NT2/D1 (cell line): ENCODE measurements at regions not wholly inside any gene's neighbourhood (a gene's known extent, or its start where the extent isn't known, plus 50 kb on each side); places are given as distances from the start of the nearest gene placed in this dataset.

Experiments used
- DNase-seq: peaks from one replicate; pipeline ENCODE4 v3.0.0-alpha.2; 2011; ENCODE audit warnings: low read depth, low spot score
- H3K27me3 ChIP-seq: 2 replicates; pipeline ENCODE4 v1.6.0; 2011; ENCODE audit warnings: mild to moderate bottlenecking; ENCODE audit not compliant: insufficient read length, insufficient read depth
- H3K36me3 ChIP-seq: 2 replicates; pipeline ENCODE4 v1.6.1; 2011; ENCODE audit warnings: mild to moderate bottlenecking, low read length, mixed read lengths; ENCODE audit not compliant: insufficient read depth, insufficient read length
- H3K4me1 ChIP-seq: 2 replicates; pipeline ENCODE4 v1.5.1; 2011; ENCODE audit not compliant: insufficient read depth, insufficient read length
- H3K4me3 ChIP-seq: 2 replicates; pipeline ENCODE4 v1.5.1; 2011; ENCODE audit warnings: low read depth; ENCODE audit not compliant: insufficient read length
- H3K9ac ChIP-seq: 2 replicates; pipeline ENCODE4 v1.6.0; 2011; ENCODE audit warnings: low read depth; ENCODE audit not compliant: insufficient read length
- H3K9me3 ChIP-seq: 2 replicates; pipeline ENCODE4 v1.5.1; 2011; ENCODE audit warnings: mild to moderate bottlenecking, low read length; ENCODE audit not compliant: insufficient read depth
- SUZ12 ChIP-seq: IDR thresholded peaks from 2 replicates; pipeline ENCODE4 v1.6.1; 2011; ENCODE audit not compliant: insufficient read length, insufficient read depth; ENCODE audit errors: extremely low read depth
- YY1 ChIP-seq: IDR thresholded peaks from 2 replicates; pipeline ENCODE4 v1.6.1; 2011; ENCODE audit not compliant: insufficient read length, insufficient read depth
- ZNF274 ChIP-seq: IDR thresholded peaks from 2 replicates; pipeline ENCODE4 v1.6.1; 2011; ENCODE audit warnings: mild to moderate bottlenecking, low read depth, low read length

DNA sequence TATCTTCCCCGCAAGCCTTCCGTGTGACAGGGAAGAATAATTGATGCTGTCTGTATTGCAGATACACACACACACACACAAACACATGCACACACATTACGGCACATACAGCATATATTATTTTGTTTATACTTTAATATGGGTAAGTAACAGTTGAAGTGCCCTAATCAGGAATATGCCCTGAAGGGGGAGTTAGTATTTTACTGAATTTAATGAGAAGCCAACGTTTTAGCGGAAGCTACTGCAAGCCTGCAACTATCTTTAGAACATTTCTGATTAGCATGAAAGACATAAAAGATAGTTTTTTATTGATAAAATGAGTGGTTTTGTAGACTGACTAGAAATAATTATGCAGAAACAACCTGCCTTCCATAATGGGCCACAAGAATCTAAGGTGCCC, 296.6 kb upstream of the SLCO3A1 start:
- Histone ChIP-seq H3K4me3 (no peak overlapping the region), H3K4me1 (no peaks in the 10 kb centered on the region), H3K36me3 (no peaks in the 10 kb centered on the region), H3K9ac (no peak overlapping the region), H3K9me3 (no peaks in the 10 kb centered on the region; the same call in 1 of the 2 replicates), H3K27me3 (no peaks in the 10 kb centered on the region)
- DNase-seq = no peak
- no peak for TF ChIP-seq SUZ12
- TF ChIP-seq ZNF274 = no peak
- no peak for TF ChIP-seq YY1

DNA sequence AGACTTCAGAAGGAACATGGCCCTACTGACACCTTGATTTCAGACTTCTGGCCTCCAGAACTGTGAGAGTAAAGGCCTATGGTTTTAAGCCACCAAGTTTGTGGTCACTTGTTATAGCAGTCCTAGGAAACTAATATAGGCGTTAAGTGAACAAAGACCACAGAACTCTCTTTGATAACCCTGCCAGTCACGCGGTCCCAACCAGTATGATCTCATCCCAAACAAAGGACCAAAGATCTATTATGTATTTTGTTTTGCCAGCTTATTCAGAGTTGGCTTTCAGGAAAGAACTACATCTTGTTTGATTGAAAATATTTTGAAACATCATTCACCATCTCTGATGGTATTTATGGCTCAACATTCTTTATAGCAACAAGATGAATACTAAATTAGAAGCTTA, 294.4 kb upstream of the SLCO3A1 start:
- TF ChIP-seq SUZ12 (no peak), YY1 (no peak), ZNF274 (no peak)
- no peak for DNase-seq
- no peak overlapping the region for H3K4me3 ChIP-seq
- H3K9me3 ChIP-seq = no peaks in the 10 kb centered on the region; the same call in 1 of the 2 replicates
- H3K9ac ChIP-seq = no peak overlapping the region
- H3K36me3 ChIP-seq = no peaks in the 10 kb centered on the region
- H3K4me1 ChIP-seq = no peaks in the 10 kb centered on the region
- H3K27me3 ChIP-seq = no peaks in the 10 kb centered on the region

GRCh38 chr15:91561371-91562100, 292.0 kb upstream of the SLCO3A1 start:
- H3K9ac ChIP-seq = no peak overlapping the region
- H3K27me3 ChIP-seq = no peaks in the 10 kb centered on the region
- no peaks in the 10 kb centered on the region for H3K4me1 ChIP-seq
- DNase-seq = no peak
- no peaks in the 10 kb centered on the region for H3K36me3 ChIP-seq
- no peak for TF ChIP-seq YY1
- TF ChIP-seq SUZ12 = no peak
- H3K9me3 ChIP-seq = no peaks in the 10 kb centered on the region
- no peak overlapping the region for H3K4me3 ChIP-seq

GRCh38 chr15:91562698-91563097, 290.8 kb upstream of the SLCO3A1 start:
- H3K9ac ChIP-seq = no peak overlapping the region
- H3K27me3 ChIP-seq = no peaks in the 10 kb centered on the region
- no peaks in the 10 kb centered on the region for H3K36me3 ChIP-seq
- H3K4me3 ChIP-seq = no peak overlapping the region
- no peak for DNase-seq
- no peaks in the 10 kb centered on the region for H3K4me1 ChIP-seq
- TF ChIP-seq YY1 (no peak), SUZ12 (no peak), ZNF274 (no peak)
- no peaks in the 10 kb centered on the region for H3K9me3 ChIP-seq

GRCh38 chr15:91564631-91565030, 288.9 kb upstream of the SLCO3A1 start:
- DNase-seq = no peak
- H3K27me3 ChIP-seq = no peaks in the 10 kb centered on the region
- no peak overlapping the region for H3K4me3 ChIP-seq
- no peaks in the 10 kb centered on the region for H3K4me1 ChIP-seq
- H3K9ac ChIP-seq = no peak overlapping the region
- no peaks in the 10 kb centered on the region for H3K9me3 ChIP-seq
- H3K36me3 ChIP-seq = no peaks in the 10 kb centered on the region
- TF ChIP-seq ZNF274 (no peak), YY1 (no peak), SUZ12 (no peak)

- no peak for TF ChIP-seq YY1
- no peak for TF ChIP-seq ZNF274
- TF ChIP-seq SUZ12 = no peak
- Histone ChIP-seq H3K9ac (no peak overlapping the region), H3K27me3 (no peaks in the 10 kb centered on the region), H3K36me3 (no peaks in the 10 kb centered on the region), H3K9me3 (peaks cover 7% of the 10 kb centered on the region; the same call in 1 of the 2 replicates), H3K4me3 (no peak overlapping the region), H3K4me1 (no peaks in the 10 kb centered on the region)
- no peak for DNase-seq
Measured at GRCh38 chr15:91566141-91566540, 287.4 kb upstream of the SLCO3A1 start.

DNA sequence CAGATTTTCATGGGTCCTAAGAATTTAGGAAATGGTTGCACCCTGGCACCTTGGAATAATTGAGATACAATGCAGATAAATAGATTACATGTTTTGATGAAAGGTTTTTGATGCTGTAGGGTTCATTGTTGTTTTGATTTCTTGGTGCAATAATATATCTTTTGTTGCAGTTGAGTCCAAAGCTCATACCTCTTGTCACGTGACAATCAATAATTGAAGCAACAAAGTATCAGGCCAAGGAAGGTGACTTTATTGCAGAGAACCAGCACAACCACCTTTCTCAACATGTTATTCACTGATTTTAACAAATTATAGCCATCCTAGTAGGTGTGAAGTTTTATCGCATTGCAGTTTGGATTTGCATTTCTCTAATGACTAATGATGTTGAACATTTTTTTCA, 285.5 kb upstream of the SLCO3A1 start:
- H3K9me3 ChIP-seq = peaks cover 7% of the 10 kb centered on the region; the same call in 1 of the 2 replicates
- H3K4me1 ChIP-seq = no peaks in the 10 kb centered on the region
- H3K9ac ChIP-seq = no peak overlapping the region
- DNase-seq = no peak
- H3K27me3 ChIP-seq = no peaks in the 10 kb centered on the region
- no peaks in the 10 kb centered on the region for H3K36me3 ChIP-seq
- H3K4me3 ChIP-seq = no peak overlapping the region
- TF ChIP-seq SUZ12 (no peak), ZNF274 (no peak), YY1 (no peak)
